PC-9 (cell line): ENCODE measurements at regions not wholly inside any gene's neighbourhood (a gene's known extent, or its start where the extent isn't known, plus 50 kb on each side); places are given as distances from the start of the nearest gene placed in this dataset.

ENCODE experiments used
- BruUV-seq: library from RNA; stranded (reverse); fragments of 400-500 nt; replicated peaks from 2 replicates; lab custom pipeline; 2021; lab: Mats Ljungman, UMichigan
- CTCF ChIA-PET: fragments of 300-600 bp; sonication (Branson Sonifier 250); formaldehyde crosslinking; loops from one replicate; lab custom pipeline; 2022; ENCODE audit warnings: antibody characterized with exemption; lab: Charles Lee
- POLR2A ChIA-PET: fragments of 300-600 bp; sonication (Branson Sonifier 250); formaldehyde crosslinking; loops from one replicate; lab custom pipeline; 2022; ENCODE audit warnings: antibody characterized with exemption; ENCODE audit not compliant: unreplicated experiment; lab: Charles Lee
- DNase-seq, 2 experiments: peaks; one replicate each; pipeline versions ENCODE4 v3.0.0 to v3.0.0-alpha.2; 2015 to 2022; ENCODE audit warnings: mixed read lengths in 1 of 2
- H2AFZ ChIP-seq: fragments of 200-600 bp; sonication (generic); 2 replicates; pipeline ENCODE4 v1.8.1; 2017; ENCODE audit warnings: antibody characterized with exemption
- H3F3A ChIP-seq: fragments of 200-600 bp; sonication (generic); 2 replicates; pipeline ENCODE4 v1.8.1; 2017; ENCODE audit warnings: antibody characterized with exemption, mild to moderate bottlenecking, low read depth; ENCODE audit not compliant: insufficient read depth
- H3K27ac ChIP-seq: fragments of 200-600 bp; sonication (generic); 2 replicates; pipeline ENCODE4 v1.6.1; 2016; ENCODE audit warnings: mixed run types
- H3K27me3 ChIP-seq: fragments of 200-600 bp; sonication (generic); 2 replicates; pipeline ENCODE4 v1.6.1; 2016; ENCODE audit warnings: low read depth, mixed run types; ENCODE audit not compliant: insufficient read depth
- H3K36me3 ChIP-seq: fragments of 200-600 bp; sonication (generic); 2 replicates; pipeline ENCODE4 v1.6.1; 2016; ENCODE audit warnings: low read depth, mixed run types
- H3K4me1 ChIP-seq: fragments of 200-600 bp; sonication (generic); replicated peaks from 2 replicates; pipeline ENCODE4 v1.6.1; 2016; ENCODE audit warnings: mixed run types; ENCODE audit not compliant: insufficient read depth
- H3K4me2 ChIP-seq: fragments of 200-600 bp; sonication (generic); 2 replicates; pipeline ENCODE4 v1.6.1; 2017; ENCODE audit warnings: mixed run types
- H3K4me3 ChIP-seq: fragments of 200-600 bp; sonication (generic); 2 replicates; pipeline ENCODE4 v1.6.1; 2016; ENCODE audit warnings: mixed run types
- H3K79me2 ChIP-seq: fragments of 200-600 bp; sonication (generic); 2 replicates; pipeline ENCODE4 v1.6.1; 2017; ENCODE audit warnings: low read depth, mixed run types
- H3K9me2 ChIP-seq: fragments of 200-600 bp; sonication (generic); 2 replicates; pipeline ENCODE4 v1.8.1; 2017; ENCODE audit warnings: mild to moderate bottlenecking; ENCODE audit not compliant: insufficient read depth
- H3K9me3 ChIP-seq: fragments of 200-600 bp; sonication (generic); 2 replicates; pipeline ENCODE4 v1.8.1; 2016; ENCODE audit warnings: low read depth; ENCODE audit not compliant: insufficient read depth
- H4K20me1 ChIP-seq: fragments of 200-600 bp; sonication (generic); 2 replicates; pipeline ENCODE4 v1.8.1; 2017; ENCODE audit not compliant: insufficient read depth
- CTCF ChIP-seq: fragments of 200-600 bp; sonication (generic); conservative IDR thresholded peaks from 2 replicates; pipeline ENCODE4 v1.6.1; 2017; ENCODE audit warnings: mixed run types, antibody characterized with exemption, mild to moderate bottlenecking, moderate library complexity
- EZH2 ChIP-seq: fragments of 200-600 bp; sonication (generic); IDR thresholded peaks from 2 replicates; pipeline ENCODE4 v1.8.0; 2017; ENCODE audit warnings: antibody characterized with exemption, low read depth
- intact Hi-C: fragments of 100-400 bp; cut with micrococcal nuclease; formaldehyde crosslinking; loops from one replicate; pipeline ENCODE4 v1.10.0; 2022; ENCODE audit not compliant: unreplicated experiment

GRCh38 chr12:47422611-47423010 lies 283.2 kb downstream of the RPAP3 start:
- H3K4me2 ChIP-seq = no peak overlapping the region
- TF ChIP-seq EZH2 = no peak
- TF ChIP-seq CTCF = no peak
- H3K27ac ChIP-seq = no peak overlapping the region
- H3K4me3 ChIP-seq = no peak overlapping the region
- H3K9me2 ChIP-seq = no peaks in the 10 kb centered on the region
- H3K36me3 ChIP-seq = no peaks in the 10 kb centered on the region
- H3F3A ChIP-seq = no peaks in the 10 kb centered on the region
- CTCF ChIA-PET = no interaction called here
- no peak for DNase-seq
- H3K79me2 ChIP-seq = no peaks in the 10 kb centered on the region
- H2AFZ ChIP-seq = no peak overlapping the region
- H4K20me1 ChIP-seq = no peaks in the 10 kb centered on the region
- H3K4me1 ChIP-seq = no peaks in the 10 kb centered on the region
- H3K9me3 ChIP-seq = no peaks in the 10 kb centered on the region
- no peaks in the 10 kb centered on the region for H3K27me3 ChIP-seq
- POLR2A ChIA-PET = no interaction called here
- intact Hi-C loops = no loop called here
- BruUV-seq = no TSS peak

DNA sequence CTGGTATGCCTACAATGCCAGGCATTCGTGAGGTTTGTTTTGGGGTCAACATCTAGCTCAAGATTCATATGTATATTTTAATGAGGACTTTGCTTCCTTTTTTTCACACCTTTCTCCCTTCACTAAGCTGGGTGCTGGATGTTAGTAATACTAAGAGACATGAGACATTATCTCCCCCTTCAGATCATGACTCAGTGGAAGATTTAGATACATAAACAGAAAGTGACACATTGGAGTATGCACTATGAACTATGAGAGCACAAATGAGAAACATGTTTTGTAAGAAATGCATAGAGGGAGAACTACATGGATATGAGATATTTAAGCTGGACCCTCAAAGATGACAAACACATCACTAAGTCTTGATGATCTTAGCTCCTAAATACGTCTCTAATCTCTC lies 286.3 kb downstream of the RPAP3 start:
- Histone ChIP-seq H2AFZ (no peak overlapping the region), H3K4me2 (no peak overlapping the region), H3K27ac (no peak overlapping the region), H4K20me1 (no peaks in the 10 kb centered on the region), H3K27me3 (no peaks in the 10 kb centered on the region), H3K4me3 (no peak overlapping the region), H3K4me1 (no peaks in the 10 kb centered on the region), H3K36me3 (no peaks in the 10 kb centered on the region), H3K79me2 (no peaks in the 10 kb centered on the region), H3F3A (no peaks in the 10 kb centered on the region), H3K9me3 (no peaks in the 10 kb centered on the region), H3K9me2 (no peaks in the 10 kb centered on the region)
- intact Hi-C loops = no loop called here
- no peak for DNase-seq
- no peak for TF ChIP-seq CTCF
- TF ChIP-seq EZH2 = no peak
- BruUV-seq = no TSS peak
- CTCF ChIA-PET = no interaction called here
- POLR2A ChIA-PET = no interaction called here

GRCh38 chr12:47417955-47418354 lies 287.9 kb downstream of the RPAP3 start:
- no peak for DNase-seq
- intact Hi-C loops = no loop called here
- TF ChIP-seq EZH2 (no peak), CTCF (no peak)
- Histone ChIP-seq H4K20me1 (no peaks in the 10 kb centered on the region), H3K9me3 (no peaks in the 10 kb centered on the region), H3K4me1 (no peaks in the 10 kb centered on the region), H3K27ac (no peak overlapping the region), H3K36me3 (no peaks in the 10 kb centered on the region), H3K4me3 (no peak overlapping the region), H3K79me2 (no peaks in the 10 kb centered on the region), H3K4me2 (no peak overlapping the region), H2AFZ (no peak overlapping the region), H3F3A (no peaks in the 10 kb centered on the region), H3K9me2 (no peaks in the 10 kb centered on the region), H3K27me3 (no peaks in the 10 kb centered on the region)
- BruUV-seq = no TSS peak
- ChIA-PET CTCF (no interaction called here), POLR2A (no interaction called here)
